Tibial artery (tissue), 4 donors: ENCODE measurements at regions not wholly inside any gene's neighbourhood (a gene's known extent, or its start where the extent isn't known, plus 50 kb on each side); places are given as distances from the start of the nearest gene placed in this dataset.

ENCODE experiments used
- DNase-seq, 2 donors: peaks; one replicate each; pipeline ENCODE4 v3.0.0-alpha.2; 2019
- H3K27ac ChIP-seq, 2 donors: fragments of 200-600 bp; sonication (generic) in 1 of 2; 1 replicate in 1 of 2; 2 replicates in 1 of 2; pipeline ENCODE4 v1.5.1; 2018 to 2019; ENCODE audit warnings: mild to moderate bottlenecking in 1 of 2
- H3K27me3 ChIP-seq, 2 donors: fragments of 200-600 bp; sonication (generic) in 1 of 2; one replicate each; pipeline versions ENCODE4 v1.5.1 to v1.6.0; 2016 to 2019
- H3K36me3 ChIP-seq, 3 donors: fragments of 200-600 bp; sonication (generic) in 2 of 3; one replicate each; pipeline ENCODE4 v1.5.1; 2016 to 2019; ENCODE audit warnings: mild to moderate bottlenecking in 2 of 3
- H3K4me1 ChIP-seq, 4 donors: fragments of 200-600 bp; sonication (generic) in 2 of 4; 1 replicate in 3 of 4; 2 replicates in 1 of 4; pipeline ENCODE4 v1.5.1; 2016 to 2019
- H3K4me3 ChIP-seq, 2 donors: fragments of 200-600 bp; sonication (generic) in 1 of 2; 1 replicate in 1 of 2; 2 replicates in 1 of 2; pipeline ENCODE4 v1.5.1; 2018 to 2019; ENCODE audit warnings: mild to moderate bottlenecking in 2 of 2
- H3K9me3 ChIP-seq, 3 donors: fragments of 200-600 bp; sonication (generic) in 1 of 3; one replicate each; pipeline ENCODE4 v1.5.1; 2016 to 2019
- intact Hi-C: fragments of 100-400 bp; cut with DNase I; formaldehyde crosslinking; loops from one replicate; pipeline ENCODE4 v1.15.0; 2023; ENCODE audit warnings: low total_unique reads
- TF ChIP-seq, protein P1 (sequence below), 2 experiments: fragments of 200-600 bp in 1 of 2; fragments of 450-650 bp in 1 of 2; IDR thresholded peaks; one replicate each; pipeline ENCODE4 v1.5.1; 2017 to 2019; ENCODE audit warnings: antibody characterized with exemption in 2 of 2, mild to moderate bottlenecking in 1 of 2, moderate library complexity in 1 of 2

DNA sequence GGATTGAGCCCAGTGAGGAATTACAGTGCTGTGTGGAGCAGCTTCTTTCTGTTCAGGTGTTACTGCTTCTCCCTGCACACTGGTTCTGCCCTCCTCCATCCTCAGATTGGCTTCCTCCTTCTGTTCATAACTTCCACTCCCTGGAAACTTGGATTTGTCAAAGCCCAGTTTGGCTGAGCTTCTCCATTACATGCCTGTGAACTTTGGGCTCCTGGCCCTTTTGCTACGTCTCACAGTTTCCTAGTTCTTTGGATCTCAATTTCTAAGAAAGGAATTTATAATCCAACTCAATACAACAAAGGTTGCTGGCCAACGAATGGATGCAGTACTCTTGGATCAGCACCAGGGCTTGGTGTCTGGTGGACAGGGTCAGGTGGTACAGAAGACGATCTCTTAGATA lies 318.1 kb downstream of the RPS24 start:
- no peaks in the 10 kb centered on the region for H3K27me3 ChIP-seq
- no peaks in the 10 kb centered on the region for H3K4me1 ChIP-seq
- no peaks in the 10 kb centered on the region for H3K36me3 ChIP-seq
- peak in 1 of 2 donors; percentile 27 for DNase-seq
- TF ChIP-seq, protein P1, sequence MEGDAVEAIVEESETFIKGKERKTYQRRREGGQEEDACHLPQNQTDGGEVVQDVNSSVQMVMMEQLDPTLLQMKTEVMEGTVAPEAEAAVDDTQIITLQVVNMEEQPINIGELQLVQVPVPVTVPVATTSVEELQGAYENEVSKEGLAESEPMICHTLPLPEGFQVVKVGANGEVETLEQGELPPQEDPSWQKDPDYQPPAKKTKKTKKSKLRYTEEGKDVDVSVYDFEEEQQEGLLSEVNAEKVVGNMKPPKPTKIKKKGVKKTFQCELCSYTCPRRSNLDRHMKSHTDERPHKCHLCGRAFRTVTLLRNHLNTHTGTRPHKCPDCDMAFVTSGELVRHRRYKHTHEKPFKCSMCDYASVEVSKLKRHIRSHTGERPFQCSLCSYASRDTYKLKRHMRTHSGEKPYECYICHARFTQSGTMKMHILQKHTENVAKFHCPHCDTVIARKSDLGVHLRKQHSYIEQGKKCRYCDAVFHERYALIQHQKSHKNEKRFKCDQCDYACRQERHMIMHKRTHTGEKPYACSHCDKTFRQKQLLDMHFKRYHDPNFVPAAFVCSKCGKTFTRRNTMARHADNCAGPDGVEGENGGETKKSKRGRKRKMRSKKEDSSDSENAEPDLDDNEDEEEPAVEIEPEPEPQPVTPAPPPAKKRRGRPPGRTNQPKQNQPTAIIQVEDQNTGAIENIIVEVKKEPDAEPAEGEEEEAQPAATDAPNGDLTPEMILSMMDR (IDR thresholded peaks at IDR 0.05): no peak
- H3K27ac ChIP-seq: no peak overlapping the region
- no peaks in the 10 kb centered on the region for H3K9me3 ChIP-seq
- H3K4me3 ChIP-seq: no peak overlapping the region
- intact Hi-C loops: no loop called here

DNA sequence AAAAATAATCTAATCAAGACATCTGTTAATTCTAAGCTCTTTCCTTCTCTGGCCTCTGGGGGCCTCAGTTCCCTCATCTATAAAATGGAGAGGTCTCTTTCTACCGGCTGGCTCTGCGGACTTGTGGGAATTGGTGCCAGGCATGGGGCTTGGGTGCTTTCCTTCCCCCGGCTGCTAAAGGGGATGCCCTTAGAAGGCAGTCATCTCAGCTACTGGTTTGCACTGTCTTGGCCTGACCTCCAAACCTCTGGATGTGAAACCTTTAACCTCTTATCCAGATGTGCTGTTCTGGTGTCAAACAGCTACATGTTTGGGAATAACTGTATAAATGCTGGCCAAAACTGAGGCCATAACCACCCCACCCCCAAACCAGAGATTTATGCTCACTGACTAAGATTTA lies 320.0 kb downstream of the RPS24 start:
- no peak for DNase-seq
- Histone ChIP-seq H3K4me1 (no peaks in the 10 kb centered on the region), H3K27ac (no peak overlapping the region), H3K27me3 (no peaks in the 10 kb centered on the region), H3K9me3 (no peaks in the 10 kb centered on the region), H3K36me3 (no peaks in the 10 kb centered on the region), H3K4me3 (no peak overlapping the region)
- TF ChIP-seq, protein P1 (IDR thresholded peaks at IDR 0.05): no peak
- intact Hi-C loops: no loop called here

DNA sequence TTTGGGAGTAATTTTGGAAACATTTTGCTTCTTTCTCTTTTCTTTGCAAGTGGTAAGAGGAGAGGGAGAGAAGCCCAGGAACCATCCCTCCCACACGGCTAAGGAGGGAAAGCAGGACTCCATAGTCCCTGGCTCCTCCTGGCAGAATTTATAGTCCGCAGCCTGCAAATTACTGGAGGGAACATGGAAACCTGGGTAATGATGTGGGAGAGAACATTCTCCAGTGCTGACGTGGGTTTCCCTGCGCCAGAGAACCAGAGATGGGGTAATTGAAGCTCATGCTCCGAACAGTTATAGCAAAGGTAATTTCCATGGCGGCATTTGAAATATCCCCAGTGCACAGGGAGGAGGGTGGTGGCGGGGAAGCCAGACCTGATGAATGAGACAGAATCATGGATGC lies 320.4 kb downstream of the RPS24 start:
- no peaks in the 10 kb centered on the region for H3K9me3 ChIP-seq
- TF ChIP-seq, protein P1 (IDR thresholded peaks at IDR 0.05): no peak
- H3K4me1 ChIP-seq: no peaks in the 10 kb centered on the region
- no peaks in the 10 kb centered on the region for H3K27me3 ChIP-seq
- no peak overlapping the region for H3K4me3 ChIP-seq
- no peak overlapping the region for H3K27ac ChIP-seq
- intact Hi-C loops: no loop called here
- no peak for DNase-seq
- H3K36me3 ChIP-seq: no peaks in the 10 kb centered on the region

DNA sequence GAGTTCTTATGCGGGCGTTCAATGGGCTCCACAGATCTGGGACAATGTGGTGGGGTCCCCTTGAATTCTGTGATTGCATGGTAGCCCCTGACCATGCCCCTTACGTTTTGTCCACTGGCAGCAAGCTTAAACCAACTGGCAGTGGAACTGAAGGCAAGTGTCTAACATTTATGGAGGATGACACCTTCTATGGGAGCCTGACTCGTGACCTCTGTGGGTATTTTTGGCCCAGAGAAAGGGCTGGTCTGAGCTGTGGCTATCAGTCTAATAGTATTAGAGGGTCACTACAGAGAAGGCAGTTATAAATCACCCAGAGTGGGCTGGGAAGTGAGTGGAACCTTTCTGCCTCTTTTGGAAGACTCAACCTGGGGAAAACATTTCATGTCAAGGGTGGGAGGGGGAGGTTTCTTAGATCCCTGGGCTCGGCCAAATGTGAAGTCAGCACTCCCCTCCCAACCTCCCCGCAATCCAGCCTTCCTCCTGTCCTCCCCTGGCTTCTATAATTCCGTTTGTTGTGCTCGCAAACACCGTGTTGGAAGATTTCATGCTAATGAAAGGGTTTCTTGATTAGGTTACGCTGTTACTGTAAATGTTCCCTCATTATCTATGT lies 322.7 kb downstream of the RPS24 start:
- no peak for DNase-seq
- TF ChIP-seq, protein P1 (IDR thresholded peaks at IDR 0.05): no peak
- Histone ChIP-seq H3K36me3 (no peaks in the 10 kb centered on the region), H3K4me3 (no peak overlapping the region), H3K4me1 (no peaks in the 10 kb centered on the region), H3K27ac (no peak overlapping the region), H3K27me3 (peaks cover 0 to 6% of the 10 kb centered on the region in 2 donors), H3K9me3 (no peaks in the 10 kb centered on the region)
- intact Hi-C loops: no loop called here

DNA sequence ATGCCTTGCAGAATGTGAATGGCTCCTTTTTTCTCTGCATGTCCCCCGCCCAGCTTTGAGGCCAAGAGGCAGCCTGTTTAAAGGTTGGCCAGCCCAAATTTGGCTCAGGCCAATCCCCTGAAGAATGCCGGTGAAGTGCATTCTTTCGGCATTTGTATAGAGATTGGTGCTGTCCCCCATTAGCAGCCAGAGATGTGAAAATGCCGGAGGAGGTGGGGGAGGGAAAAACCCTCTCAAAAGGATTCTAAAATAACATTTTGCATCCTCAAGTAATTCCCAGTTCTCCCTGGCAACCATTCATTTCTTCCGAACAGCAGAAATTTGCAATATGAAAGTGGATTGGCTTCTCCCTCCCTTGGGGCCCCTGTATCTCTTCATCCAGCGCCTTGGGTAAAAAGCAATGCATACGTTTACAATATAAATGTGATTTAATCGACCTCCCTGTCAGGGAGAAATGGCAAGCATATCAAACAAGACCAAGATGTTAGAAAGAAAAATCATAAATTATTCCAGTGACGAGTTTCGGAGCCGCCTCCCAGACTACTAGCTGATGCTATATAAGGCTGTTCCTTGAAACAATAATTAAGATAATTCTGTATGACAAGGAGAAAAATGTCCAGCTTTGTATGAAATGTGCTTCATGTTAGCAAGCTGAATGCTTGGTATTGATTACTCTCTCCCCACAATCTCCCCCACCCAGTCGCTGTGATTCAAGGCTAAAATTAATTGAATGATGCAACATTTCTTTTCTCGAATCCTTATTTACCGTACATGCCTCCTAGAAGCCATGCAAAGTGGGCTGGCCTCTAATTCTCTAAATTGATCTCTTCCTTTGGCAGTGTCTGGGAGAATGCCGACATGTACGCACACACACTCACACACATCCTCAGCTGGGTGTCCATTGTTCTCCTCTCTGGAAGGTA lies 323.7 kb downstream of the RPS24 start:
- H3K4me3 ChIP-seq: no peak overlapping the region
- H3K9me3 ChIP-seq: no peaks in the 10 kb centered on the region
- no peak for DNase-seq
- H3K4me1 ChIP-seq: peaks cover 0 to 4% (median 3%) of the 10 kb centered on the region in 4 donors
- TF ChIP-seq, protein P1 (IDR thresholded peaks at IDR 0.05): no peak
- H3K27ac ChIP-seq: no peak overlapping the region
- intact Hi-C loops: no loop called here
- H3K27me3 ChIP-seq: peaks cover 0 to 6% of the 10 kb centered on the region in 2 donors
- H3K36me3 ChIP-seq: no peaks in the 10 kb centered on the region
